ENCODE measurements at regions not wholly inside any gene's neighbourhood (a gene's known extent, or its start where the extent isn't known, plus 50 kb on each side); places are given as distances from the start of the nearest gene placed in this dataset.

- DNase-seq, result no peak
Observed at GRCh38 chr2:211241891-211242290, 685.5 kb downstream of the CPS1 start.

GRCh38 chr2:211247751-211248150 lies 691.4 kb downstream of the CPS1 start:
- DNase-seq, result no peak

DNA sequence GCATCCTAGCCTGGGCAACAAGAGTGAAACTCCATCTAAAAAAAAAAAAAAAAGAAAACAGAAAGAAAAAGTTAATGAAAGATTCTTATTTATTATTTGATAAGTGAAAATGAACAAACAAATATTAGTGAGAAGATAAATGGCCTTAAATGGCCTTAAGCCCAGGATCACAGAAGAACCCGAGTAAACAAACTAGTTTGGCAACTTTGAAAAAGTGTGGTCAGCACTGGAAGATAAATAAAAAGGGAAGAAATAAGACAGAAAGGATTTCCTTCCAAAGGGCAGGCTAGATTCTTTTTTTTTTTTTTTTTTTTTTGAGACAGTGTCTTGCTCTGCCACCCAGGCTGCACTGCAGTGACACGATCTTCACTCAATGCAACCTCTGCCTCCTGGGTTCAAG lies 692.4 kb downstream of the CPS1 start:
- no peak for DNase-seq

DNA sequence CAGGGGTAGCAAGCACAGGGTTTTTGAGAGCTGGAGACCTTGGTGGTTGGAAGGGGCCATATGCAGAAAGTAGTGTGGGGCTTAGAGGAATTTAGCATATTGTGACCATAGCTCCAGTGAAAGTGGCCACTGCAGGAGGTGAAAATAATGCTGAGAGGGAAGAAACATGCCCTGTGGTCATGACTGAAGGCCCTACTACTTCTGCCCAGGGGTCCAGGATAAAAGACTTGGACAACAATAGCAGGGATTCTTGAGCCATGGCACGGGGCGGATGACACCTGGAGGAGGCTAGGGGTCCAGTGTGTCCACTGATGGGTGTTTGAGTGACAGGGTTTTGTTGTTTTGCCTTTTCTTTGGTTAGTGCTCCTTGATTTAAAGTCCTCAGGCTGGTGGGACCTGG lies 694.6 kb downstream of the CPS1 start:
- DNase-seq, result no peak

- no peak for DNase-seq
Observed at GRCh38 chr2:211258646-211259335, 702.4 kb downstream of the CPS1 start.

GRCh38 chr2:211259831-211260476 lies 703.6 kb downstream of the CPS1 start:
- no peak for DNase-seq

- DNase-seq, result no peak
Observed at GRCh38 chr2:211270257-211270656, 713.9 kb downstream of the CPS1 start.

GRCh38 chr2:211281430-211282073 lies 725.2 kb downstream of the CPS1 start:
- DNase-seq, result no peak

DNA sequence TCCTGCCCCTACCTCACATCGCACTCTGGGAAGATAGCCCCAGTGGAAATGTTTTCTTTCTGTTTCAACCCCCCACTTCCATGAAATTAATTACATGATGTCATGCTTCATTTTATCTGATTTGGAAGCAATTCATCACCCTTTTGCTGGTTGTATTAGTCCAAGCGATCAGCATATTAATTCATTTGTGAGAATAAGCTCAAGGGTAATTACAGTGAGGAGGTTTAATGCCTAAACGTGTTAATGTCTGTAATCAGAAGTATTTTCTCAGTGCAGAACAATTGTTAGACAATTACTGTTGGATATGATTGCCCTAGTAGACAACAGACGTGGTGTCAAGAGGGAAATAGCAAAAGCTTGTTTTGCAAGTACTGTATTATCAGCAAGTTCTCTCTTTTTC lies 746.3 kb downstream of the CPS1 start:
- no peak for DNase-seq

GRCh38 chr2:211306929-211307328 lies 750.5 kb downstream of the CPS1 start:
- DNase-seq, result no peak
